ENCODE measurements at regions not wholly inside any gene's neighbourhood (a gene's known extent, or its start where the extent isn't known, plus 50 kb on each side); places are given as distances from the start of the nearest gene placed in this dataset.

- DNase-seq (ENCODE audit: low spot score), result no peak
Measured at GRCh38 chr9:10999646-11000045, 386.8 kb upstream of the PTPRD start.

DNA sequence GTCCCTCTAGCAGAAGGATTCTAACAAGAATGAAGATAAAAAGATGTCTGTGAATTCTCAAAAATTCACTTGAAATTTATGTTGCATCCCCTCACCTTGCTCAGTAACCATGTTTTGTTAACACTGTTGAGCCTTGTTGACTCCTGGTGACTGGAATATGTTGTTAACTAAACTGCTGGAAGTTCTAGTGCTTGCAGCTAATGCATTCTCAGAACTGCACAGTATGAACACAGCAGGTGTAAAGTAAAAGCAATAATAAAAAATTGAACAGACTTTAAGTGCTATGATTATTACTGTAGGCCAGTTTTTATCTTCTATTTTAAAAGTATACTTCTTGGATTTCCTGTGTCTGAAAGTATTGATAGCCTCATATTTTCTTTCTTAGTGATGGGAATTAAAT, 388.7 kb upstream of the PTPRD start:
- no peak for DNase-seq (ENCODE audit: low spot score)

DNA sequence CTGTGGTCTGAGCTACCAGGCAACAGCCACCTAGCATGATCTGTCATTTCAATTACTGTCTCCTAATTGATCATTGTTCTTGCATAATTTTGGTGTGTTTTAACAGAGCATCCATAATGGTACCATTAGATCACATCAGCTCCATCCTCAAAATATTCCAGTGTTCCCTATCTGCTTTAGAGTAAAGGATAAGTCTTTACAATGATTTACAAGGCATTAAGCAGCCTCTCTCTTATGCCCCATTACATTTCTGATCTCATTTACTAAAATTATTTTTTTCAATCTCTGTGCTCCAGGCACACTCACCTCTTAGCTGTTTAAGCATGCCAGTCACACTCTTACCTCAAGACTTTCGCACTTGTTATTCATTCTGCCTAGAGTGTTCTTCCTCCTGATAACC, 389.9 kb upstream of the PTPRD start:
- DNase-seq (ENCODE audit: low spot score), result no peak

GRCh38 chr9:11003836-11004235, 391.0 kb upstream of the PTPRD start:
- no peak for DNase-seq (ENCODE audit: low spot score)

GRCh38 chr9:11011696-11012095, 398.9 kb upstream of the PTPRD start:
- DNase-seq (ENCODE audit: low spot score), result no peak

DNA sequence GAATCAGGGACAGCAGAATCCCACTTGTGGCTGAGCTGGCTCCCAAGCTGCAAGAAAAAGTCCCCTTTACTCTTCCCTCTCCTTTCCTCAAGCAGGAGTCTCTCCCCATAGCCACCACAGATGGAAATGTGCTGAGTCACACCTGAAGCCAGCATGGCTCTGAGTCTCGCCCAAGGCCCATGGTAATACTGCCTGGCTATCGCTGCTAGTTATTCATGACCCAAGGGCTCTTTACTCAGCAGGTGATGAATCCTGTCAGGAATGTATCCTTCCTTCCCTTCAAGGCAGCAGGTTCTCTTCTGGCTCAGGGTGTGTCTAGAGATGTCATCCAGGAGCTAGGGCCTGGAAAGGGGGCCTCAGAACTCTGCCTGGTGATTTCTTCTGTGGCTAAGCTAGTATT, 403.3 kb upstream of the PTPRD start:
- DNase-seq (ENCODE audit: low spot score), result no peak

DNA sequence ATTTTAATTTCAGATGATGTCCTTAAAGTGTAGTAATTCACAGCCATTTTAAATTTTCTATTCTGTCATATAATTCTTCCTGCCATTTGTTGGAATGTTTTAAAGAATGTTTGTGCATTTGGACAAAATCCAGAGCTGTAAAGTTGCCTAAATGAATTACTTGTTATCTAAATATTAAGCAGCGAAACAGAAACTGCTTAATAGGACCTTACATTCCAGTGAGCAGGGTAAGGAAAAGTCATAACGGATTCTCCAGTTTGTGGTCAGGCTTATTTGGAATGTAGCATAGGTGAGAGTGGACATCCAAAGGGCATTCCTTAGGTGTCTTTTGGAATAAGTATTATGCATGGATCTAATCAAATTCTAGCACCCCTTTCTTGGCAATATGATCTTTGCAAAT, 410.4 kb upstream of the PTPRD start:
- DNase-seq (ENCODE audit: low spot score), result no peak

DNA sequence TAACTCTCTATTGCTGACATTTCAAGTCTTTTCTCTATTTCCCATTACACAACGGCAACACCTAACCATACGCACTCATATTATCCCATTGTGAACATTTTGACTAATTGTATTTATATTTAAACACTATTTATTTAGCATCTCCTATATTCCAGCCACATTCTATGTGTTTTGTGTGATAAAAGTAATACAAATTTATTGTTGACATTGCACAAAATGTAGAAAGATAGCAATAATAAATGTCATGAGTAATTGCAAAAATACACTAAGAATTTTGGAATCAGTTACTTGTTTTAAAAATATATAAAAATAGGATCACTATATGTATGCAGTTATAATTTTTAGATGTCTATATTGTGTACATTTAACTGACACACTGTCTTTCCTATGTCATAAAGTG, 413.0 kb upstream of the PTPRD start:
- DNase-seq (ENCODE audit: low spot score), result no peak

DNA sequence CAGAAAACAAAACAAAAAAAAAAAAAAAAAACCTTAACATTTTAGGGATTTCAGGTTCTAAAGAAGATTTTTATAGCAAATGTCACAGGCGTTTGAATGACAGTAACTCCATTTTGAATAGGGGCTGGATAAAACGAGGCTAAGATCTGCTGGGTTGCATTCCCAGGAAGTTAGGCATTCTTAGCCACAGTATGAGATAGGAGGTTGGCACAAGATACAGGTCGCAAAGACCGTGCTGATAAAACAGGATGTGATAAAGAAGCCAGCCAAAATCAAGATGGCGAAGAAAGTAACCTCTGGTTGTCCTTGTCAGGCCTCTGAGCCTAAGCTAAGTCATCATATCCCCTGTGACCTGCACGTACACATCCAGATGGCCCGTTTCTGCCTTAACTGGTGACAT, 425.6 kb upstream of the PTPRD start:
- no peak for DNase-seq (ENCODE audit: low spot score)

DNA sequence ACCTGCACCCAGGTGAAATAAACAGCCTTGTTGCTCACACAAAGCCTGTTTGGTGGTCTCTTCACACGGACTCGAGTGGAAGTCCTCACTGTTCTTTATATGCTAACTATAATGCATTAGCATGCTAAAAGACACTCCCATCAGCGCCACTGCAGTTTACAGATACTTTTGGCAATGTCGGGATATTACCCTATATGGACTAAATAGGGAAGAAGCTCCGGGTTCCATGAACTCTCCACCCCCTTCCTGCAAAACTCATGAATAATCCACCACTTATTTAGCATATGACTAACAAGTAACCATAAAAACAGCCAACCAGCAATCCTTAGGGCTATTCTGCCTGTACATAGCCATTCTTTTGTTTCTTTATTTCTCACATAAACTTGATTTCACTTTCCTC, 426.2 kb upstream of the PTPRD start:
- no peak for DNase-seq (ENCODE audit: low spot score)

GRCh38 chr9:11045589-11045988, 432.8 kb upstream of the PTPRD start:
- peak; percentile 6 for DNase-seq (ENCODE audit: low spot score)

GRCh38 chr9:11063263-11063662, 450.5 kb upstream of the PTPRD start:
- no peak for DNase-seq (ENCODE audit: low spot score)

- no peak for DNase-seq (ENCODE audit: low spot score)
Measured at GRCh38 chr9:11064909-11065308, 452.1 kb upstream of the PTPRD start.

DNA sequence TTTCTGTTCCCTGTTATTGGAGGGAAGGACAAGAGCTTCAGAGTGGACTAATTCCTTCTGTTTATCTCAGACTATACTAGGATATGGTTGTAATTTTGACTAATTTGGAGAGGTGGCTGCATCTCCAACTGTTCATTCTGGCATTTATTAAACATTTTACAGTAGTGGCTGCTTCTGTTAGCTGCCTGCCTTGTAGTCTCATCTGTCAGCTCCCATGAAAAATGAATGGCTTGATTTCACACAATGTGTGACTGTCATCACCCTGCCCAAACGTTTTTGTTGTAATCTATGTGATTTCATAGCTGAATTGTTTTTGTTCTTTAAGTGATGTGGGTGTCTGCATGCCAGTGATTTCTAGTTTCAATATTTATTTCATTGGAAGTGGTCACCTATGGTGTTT, 459.4 kb upstream of the PTPRD start:
- no peak for DNase-seq (ENCODE audit: low spot score)

DNA sequence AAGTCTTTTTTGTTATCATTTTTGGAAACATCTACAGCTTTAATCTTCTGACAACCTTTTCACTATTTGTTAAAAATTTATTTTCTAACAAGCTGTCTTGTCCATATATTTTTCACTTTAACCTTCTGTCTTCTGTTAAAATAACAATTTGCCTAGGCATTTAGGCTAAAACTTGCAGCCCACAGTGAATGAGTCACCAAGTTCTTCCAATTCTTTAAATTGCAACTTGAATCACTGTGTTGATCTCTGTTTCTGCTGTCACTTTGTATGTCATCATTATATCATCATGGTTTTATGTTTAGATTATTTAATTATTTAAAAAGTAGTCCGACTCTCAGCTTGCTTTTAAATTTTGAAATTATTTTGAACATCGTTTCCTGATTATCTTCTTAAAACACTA, 473.8 kb upstream of the PTPRD start:
- DNase-seq (ENCODE audit: low spot score), result no peak

DNA sequence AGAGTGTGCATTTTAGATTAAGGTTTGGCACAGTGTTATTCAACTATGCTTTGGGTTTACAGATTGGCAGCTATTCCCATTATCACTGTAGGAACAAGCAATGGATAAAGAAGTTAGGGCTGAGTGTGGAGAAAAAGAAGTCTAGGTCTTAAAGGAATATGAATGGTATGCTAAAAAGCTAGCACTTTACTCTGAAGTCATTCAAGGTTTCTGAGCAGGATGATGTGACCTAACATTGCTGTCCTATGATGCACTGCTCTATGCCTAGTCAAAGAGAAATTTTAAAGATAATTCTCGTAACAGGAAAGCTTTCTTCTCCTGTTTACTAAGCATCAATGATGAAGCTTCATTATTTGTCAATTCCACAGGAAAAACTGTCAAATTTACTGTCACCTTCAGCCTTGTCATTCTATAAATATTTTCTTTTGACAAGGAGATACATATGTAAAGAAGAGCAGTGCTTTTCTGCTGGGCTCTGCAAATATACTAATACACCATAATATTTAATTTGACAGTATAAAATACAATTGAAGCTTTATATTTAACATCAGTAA, 476.1 kb upstream of the PTPRD start:
- no peak for DNase-seq (ENCODE audit: low spot score)

DNA sequence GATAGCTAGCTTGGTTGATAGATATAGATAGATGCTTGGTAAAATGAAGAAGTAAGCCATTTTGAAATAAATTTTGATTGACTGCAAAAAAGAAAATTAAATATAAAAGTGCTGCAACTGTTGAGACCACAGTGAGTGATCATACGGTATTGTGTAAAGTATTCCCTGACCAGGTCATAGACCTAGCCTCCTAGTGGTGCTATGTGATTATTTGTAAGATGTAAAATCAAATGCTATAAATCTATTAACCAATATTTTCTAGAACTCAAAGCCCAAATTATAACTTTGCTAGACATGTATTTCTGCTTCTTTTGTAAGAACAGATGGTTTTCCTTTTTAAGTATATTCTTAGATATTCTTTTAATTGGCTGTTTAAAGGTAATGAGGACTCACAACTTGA, 480.2 kb upstream of the PTPRD start:
- DNase-seq (ENCODE audit: low spot score), result no peak

DNA sequence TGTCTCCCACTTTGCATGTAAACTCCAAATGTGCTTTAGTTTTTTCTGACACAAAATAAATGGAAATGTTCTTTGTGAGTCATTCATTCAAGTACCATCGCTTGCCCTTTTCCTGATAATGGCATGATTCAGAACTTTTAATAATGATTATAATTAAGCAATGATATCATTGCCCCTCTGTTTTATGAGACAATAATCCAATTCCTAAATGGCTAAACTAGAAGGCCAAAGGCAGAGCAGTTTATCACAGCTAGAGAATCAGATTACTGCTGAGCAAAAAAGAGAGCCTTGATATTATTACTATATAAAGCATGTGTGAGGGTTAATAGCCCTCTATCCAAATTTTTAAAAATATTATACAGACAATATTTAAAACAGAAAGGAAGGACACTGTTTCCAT, 484.2 kb upstream of the PTPRD start:
- DNase-seq (ENCODE audit: low spot score), result no peak

DNA sequence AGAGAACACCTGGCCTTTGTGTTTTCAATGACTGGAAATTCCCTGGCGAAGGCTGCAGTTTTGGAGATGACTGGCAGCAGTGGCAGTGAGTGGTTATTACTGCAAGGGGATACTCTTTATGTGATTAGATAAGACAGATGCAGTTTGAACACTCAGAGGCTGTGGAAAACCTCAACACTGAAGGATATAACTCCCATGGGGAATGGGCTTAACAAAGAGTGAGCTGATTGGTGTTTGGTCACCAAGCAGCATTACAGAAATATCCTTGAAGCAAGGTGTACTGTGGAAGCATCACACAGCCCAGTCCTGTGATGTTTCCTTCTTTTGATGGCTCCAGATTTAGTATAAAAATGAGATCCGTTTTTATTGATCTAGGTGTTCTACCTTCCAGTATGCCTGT, 490.7 kb upstream of the PTPRD start:
- DNase-seq (ENCODE audit: low spot score), result no peak

GRCh38 chr9:11107196-11107595, 494.4 kb upstream of the PTPRD start:
- no peak for DNase-seq (ENCODE audit: low spot score)

DNA sequence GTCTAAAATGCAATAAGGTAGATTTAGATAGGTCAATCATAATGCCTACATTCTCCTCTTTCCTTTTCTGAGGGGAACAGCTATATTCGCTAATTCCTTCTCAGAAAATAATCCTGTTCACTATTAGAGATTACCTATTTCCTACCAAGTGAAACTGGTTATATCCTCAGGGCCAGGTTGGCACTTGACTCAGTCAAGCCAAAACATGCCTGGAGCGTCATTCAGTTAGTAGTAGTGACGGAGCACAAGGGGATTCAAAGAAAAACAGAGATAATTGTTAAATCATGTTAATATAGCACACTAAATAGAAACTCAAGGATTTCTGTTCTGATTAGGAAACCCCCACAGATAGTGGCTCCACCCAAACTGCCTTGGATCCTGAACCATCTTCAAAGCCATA, 515.4 kb upstream of the PTPRD start:
- DNase-seq (ENCODE audit: low spot score), result no peak

- DNase-seq (ENCODE audit: low spot score), result no peak
Measured at GRCh38 chr9:11135851-11136250, 523.0 kb upstream of the PTPRD start.

GRCh38 chr9:11141357-11141756, 528.6 kb upstream of the PTPRD start:
- peak; percentile 25 for DNase-seq (ENCODE audit: low spot score)

- DNase-seq (ENCODE audit: low spot score), result no peak
Measured at GRCh38 chr9:11142965-11143738, 530.4 kb upstream of the PTPRD start.
